Fibroblast of lung (primary cell): ENCODE measurements at regions not wholly inside any gene's neighbourhood (a gene's known extent, or its start where the extent isn't known, plus 50 kb on each side); places are given as distances from the start of the nearest gene placed in this dataset.

Experiments used
- DNase-seq, 2 donors: peaks; one replicate each; pipeline versions ENCODE4 v3.0.0 to v3.0.0-alpha.2; 2010; ENCODE audit warnings: low read depth in 2 of 2
- H2AFZ ChIP-seq: 2 replicates; pipeline ENCODE4 v1.5.1; 2012; ENCODE audit warnings: low read length, control low read depth, inconsistent platforms
- H3K27ac ChIP-seq: 2 replicates; pipeline ENCODE4 v1.5.1; 2011; ENCODE audit warnings: low read length, control low read depth; ENCODE audit not compliant: insufficient read depth
- H3K27me3 ChIP-seq: 2 replicates; pipeline ENCODE4 v1.5.1; 2011; ENCODE audit warnings: mild to moderate bottlenecking, low read length; ENCODE audit not compliant: control insufficient read depth, insufficient read depth
- H3K36me3 ChIP-seq: 2 replicates; pipeline ENCODE4 v1.5.1; 2011; ENCODE audit warnings: low read length; ENCODE audit not compliant: control insufficient read depth, insufficient read depth
- H3K4me1 ChIP-seq: 2 replicates; pipeline ENCODE4 v1.5.1; 2011; ENCODE audit warnings: low read length; ENCODE audit not compliant: control insufficient read depth, insufficient read depth; ENCODE audit errors: extremely low read depth
- H3K4me2 ChIP-seq: 2 replicates; pipeline ENCODE4 v1.5.1; 2011; ENCODE audit warnings: low read length, control low read depth; ENCODE audit not compliant: insufficient read depth; ENCODE audit errors: extremely low read depth
- H3K4me3 ChIP-seq, 4 experiments: fragments of 200-600 bp in 1 of 4; sonication (generic) in 1 of 4; replicated peaks in 1 of 4; 2 replicates each; pipeline ENCODE4 v1.5.1; 2011 to 2016; ENCODE audit warnings: low read length in 4 of 4, low read depth in 3 of 4, mild to moderate bottlenecking in 3 of 4, control low read depth in 2 of 4, inconsistent platforms in 1 of 4, mixed read lengths in 1 of 4; ENCODE audit not compliant: insufficient read depth in 1 of 4; ENCODE audit errors: control extremely low read depth in 1 of 4
- H3K79me2 ChIP-seq: 2 replicates; pipeline ENCODE4 v1.5.1; 2012; ENCODE audit warnings: mild to moderate bottlenecking, low read length, inconsistent platforms; ENCODE audit not compliant: control insufficient read depth, insufficient read depth
- H3K9ac ChIP-seq: 2 replicates; pipeline ENCODE4 v1.5.1; 2011; ENCODE audit warnings: mild to moderate bottlenecking, low read length, control low read depth; ENCODE audit not compliant: insufficient read depth
- H3K9me3 ChIP-seq: 2 replicates; pipeline ENCODE4 v1.5.1; 2012; ENCODE audit warnings: low read depth, low read length; ENCODE audit not compliant: control insufficient read depth, insufficient read depth
- H4K20me1 ChIP-seq: 2 replicates; pipeline ENCODE4 v1.5.1; 2011; ENCODE audit warnings: low read length; ENCODE audit not compliant: control insufficient read depth, insufficient read depth; ENCODE audit errors: extremely low read depth
- CTCF ChIP-seq, 2 donors: IDR thresholded peaks in 1 of 2; conservative IDR thresholded peaks in 1 of 2; 1 replicate in 1 of 2; 2 replicates in 1 of 2; pipeline ENCODE4 v1.5.1; 2011 to 2012; ENCODE audit warnings: low read length in 2 of 2, control low read depth in 1 of 2, inconsistent platforms in 1 of 2, low read depth in 1 of 2, mild to moderate bottlenecking in 1 of 2
- EZH2 ChIP-seq: IDR thresholded peaks from 2 replicates; pipeline ENCODE4 v1.5.1; 2012; ENCODE audit warnings: low read length, control low read depth, mild to moderate bottlenecking; ENCODE audit errors: missing control alignments

- H4K20me1 ChIP-seq = no peaks in the 10 kb centered on the region
- TF ChIP-seq CTCF (conservative IDR thresholded peaks at IDR 0.05 in 1 of 2, IDR thresholded peaks at IDR 0.05 in 1 of 2; ENCODE audit: low read depth in 1 of 2, low read length in 2 of 2) (no peak), EZH2 (no peak)
- no peaks in the 10 kb centered on the region for H3K9me3 ChIP-seq
- H3K4me3 ChIP-seq = no peak overlapping the region
- no peak overlapping the region for H2AFZ ChIP-seq
- no peaks in the 10 kb centered on the region for H3K4me1 ChIP-seq
- H3K36me3 ChIP-seq = no peaks in the 10 kb centered on the region
- DNase-seq = no peak
- no peaks in the 10 kb centered on the region for H3K79me2 ChIP-seq
- no peak overlapping the region for H3K4me2 ChIP-seq
- H3K27me3 ChIP-seq = no peaks in the 10 kb centered on the region
- no peak overlapping the region for H3K27ac ChIP-seq
- no peak overlapping the region for H3K9ac ChIP-seq
Observed at GRCh38 chr21:24737296-24737850, 869.9 kb downstream of the MRPL39 start.

GRCh38 chr21:24730661-24731060, 876.6 kb downstream of the MRPL39 start:
- no peak for TF ChIP-seq CTCF (conservative IDR thresholded peaks at IDR 0.05 in 1 of 2, IDR thresholded peaks at IDR 0.05 in 1 of 2; ENCODE audit: low read depth in 1 of 2, low read length in 2 of 2)
- no peak for TF ChIP-seq EZH2

GRCh38 chr21:24729568-24729967, 877.7 kb downstream of the MRPL39 start:
- Histone ChIP-seq H3K27me3 (no peaks in the 10 kb centered on the region), H2AFZ (no peak overlapping the region), H3K27ac (no peak overlapping the region), H4K20me1 (no peaks in the 10 kb centered on the region), H3K4me3 (no peak overlapping the region), H3K36me3 (no peaks in the 10 kb centered on the region), H3K9ac (no peak overlapping the region), H3K9me3 (no peaks in the 10 kb centered on the region), H3K4me1 (no peaks in the 10 kb centered on the region), H3K79me2 (no peaks in the 10 kb centered on the region), H3K4me2 (no peak overlapping the region)
- no peak for TF ChIP-seq EZH2
- no peak for TF ChIP-seq CTCF (conservative IDR thresholded peaks at IDR 0.05 in 1 of 2, IDR thresholded peaks at IDR 0.05 in 1 of 2; ENCODE audit: low read depth in 1 of 2, low read length in 2 of 2)
- peak; percentile 8 to 11 for DNase-seq

More at GRCh38 chr21:24730661-24731060, 876.6 kb downstream of the MRPL39 start:
- H3K9ac ChIP-seq = no peak overlapping the region
- no peak overlapping the region for H3K4me2 ChIP-seq
- H3K9me3 ChIP-seq = no peaks in the 10 kb centered on the region
- no peaks in the 10 kb centered on the region for H3K36me3 ChIP-seq
- H3K4me1 ChIP-seq = no peaks in the 10 kb centered on the region
- no peak overlapping the region for H2AFZ ChIP-seq
- H4K20me1 ChIP-seq = no peaks in the 10 kb centered on the region
- DNase-seq = no peak
- no peak overlapping the region for H3K27ac ChIP-seq
- no peaks in the 10 kb centered on the region for H3K79me2 ChIP-seq
- H3K27me3 ChIP-seq = no peaks in the 10 kb centered on the region
- no peak overlapping the region for H3K4me3 ChIP-seq
